Naive thymus-derived CD4-positive, alpha-beta T cell (primary cell): ENCODE measurements at regions not wholly inside any gene's neighbourhood (a gene's known extent, or its start where the extent isn't known, plus 50 kb on each side); places are given as distances from the start of the nearest gene placed in this dataset.

Experiments
- ATAC-seq: fragments of 150-1000 bp; cut with Tn5 transposase; 2 replicates; pipeline ENCODE4 v1.10.0; 2021; ENCODE audit warnings: mild to moderate bottlenecking, moderate library complexity
- CTCF ChIA-PET: fragments of 350-600 bp; sonication (Branson Sonifier 250); formaldehyde crosslinking; loops from one replicate; lab custom pipeline; 2021; ENCODE audit warnings: antibody characterized with exemption; lab: Charles Lee
- POLR2A ChIA-PET: fragments of 350-600 bp; sonication (Branson Sonifier 250); formaldehyde crosslinking; loops from one replicate; lab custom pipeline; 2021; ENCODE audit warnings: antibody characterized with exemption, inconsistent platforms; lab: Charles Lee
- DNase-seq, 9 donors: peaks; one replicate each; pipeline versions ENCODE4 v3.0.0 to v3.0.0-alpha.2; 2020 to 2022; ENCODE audit warnings: mixed read lengths in 1 of 9
- H3K27ac ChIP-seq: one replicate; pipeline ENCODE4 v1.7.0; 2013; ENCODE audit warnings: mild to moderate bottlenecking, low read depth, low read length, moderate library complexity
- H3K27me3 ChIP-seq, 2 donors: one replicate each; pipeline ENCODE4 v1.7.0; 2013; ENCODE audit warnings: low read length in 2 of 2, mild to moderate bottlenecking in 2 of 2, moderate library complexity in 2 of 2; ENCODE audit not compliant: control insufficient read depth in 2 of 2, insufficient read depth in 2 of 2
- H3K36me3 ChIP-seq, 3 experiments: 1 replicate in 2 of 3; 2 replicates in 1 of 3; pipeline ENCODE4 v1.7.0; 2013; ENCODE audit warnings: low read length in 3 of 3, mild to moderate bottlenecking in 3 of 3, moderate library complexity in 1 of 3; ENCODE audit not compliant: insufficient read depth in 3 of 3, control insufficient read depth in 2 of 3
- H3K4me1 ChIP-seq, 2 donors: one replicate each; pipeline ENCODE4 v1.7.0; 2013; ENCODE audit warnings: low read length in 2 of 2, mild to moderate bottlenecking in 2 of 2, moderate library complexity in 1 of 2; ENCODE audit not compliant: control insufficient read depth in 2 of 2, insufficient read depth in 2 of 2
- H3K4me3 ChIP-seq: 2 replicates; pipeline ENCODE4 v1.7.0; 2013; ENCODE audit warnings: mild to moderate bottlenecking, low read length
- H3K9me3 ChIP-seq, 3 experiments: 1 replicate in 2 of 3; 2 replicates in 1 of 3; pipeline ENCODE4 v1.7.0; 2013; ENCODE audit warnings: low read length in 3 of 3; ENCODE audit not compliant: control insufficient read depth in 2 of 3
- H3K27ac Mint-ChIP-seq, 9 donors: one replicate each; pipeline ENCODE4 v1.8.0; 2020 to 2022; ENCODE audit warnings: mixed read lengths in 9 of 9, mild to moderate bottlenecking in 8 of 9, moderate library complexity in 5 of 9, inconsistent platforms in 2 of 9
- H3K27me3 Mint-ChIP-seq, 5 donors: one replicate each; pipeline ENCODE4 v1.8.0; 2021 to 2022; ENCODE audit warnings: mixed read lengths in 5 of 5, mild to moderate bottlenecking in 1 of 5
- H3K36me3 Mint-ChIP-seq, 5 donors: one replicate each; pipeline ENCODE4 v1.8.0; 2020 to 2022; ENCODE audit warnings: mixed read lengths in 5 of 5, mild to moderate bottlenecking in 3 of 5, inconsistent platforms in 1 of 5
- H3K4me1 Mint-ChIP-seq, 7 donors: one replicate each; pipeline ENCODE4 v1.8.0; 2020 to 2022; ENCODE audit warnings: mixed read lengths in 7 of 7, mild to moderate bottlenecking in 3 of 7, inconsistent platforms in 1 of 7
- H3K4me3 Mint-ChIP-seq, 10 donors: one replicate each; pipeline ENCODE4 v1.8.0; 2020 to 2022; ENCODE audit warnings: mild to moderate bottlenecking in 10 of 10, mixed read lengths in 10 of 10, moderate library complexity in 6 of 10, inconsistent platforms in 2 of 10
- H3K9me3 Mint-ChIP-seq, 11 donors: one replicate each; pipeline ENCODE4 v1.8.0; 2020 to 2022; ENCODE audit warnings: mixed read lengths in 11 of 11, mild to moderate bottlenecking in 4 of 11, inconsistent platforms in 1 of 11, moderate library complexity in 1 of 11
- intact Hi-C, 2 donors: fragments of 100-400 bp; cut with micrococcal nuclease; formaldehyde crosslinking; loops; one replicate each; pipeline ENCODE4 v1.15.1; 2023

GRCh38 chr4:62398318-62398717 lies 1198.2 kb downstream of the ADGRL3 start:
- Mint-ChIP-seq H3K4me3 (no peak overlapping the region), H3K36me3 (no peaks in the 10 kb centered on the region), H3K27me3 (no peaks in the 10 kb centered on the region), H3K9me3 (peaks cover 3 to 22% (median 7%) of the 10 kb centered on the region in 11 donors), H3K27ac (no peak overlapping the region), H3K4me1 (peaks cover 0 to 1% (median 0%) of the 10 kb centered on the region in 7 donors)
- Histone ChIP-seq H3K4me1 (no peaks in the 10 kb centered on the region), H3K27me3 (no peaks in the 10 kb centered on the region), H3K4me3 (no peak overlapping the region), H3K27ac (no peak overlapping the region), H3K36me3 (no peaks in the 10 kb centered on the region), H3K9me3 (no peaks in the 10 kb centered on the region)
- ATAC-seq (no peak), DNase-seq (no peak)
- ChIA-PET CTCF (no interaction called here), POLR2A (no interaction called here)
- intact Hi-C loops: no loop called here

GRCh38 chr4:62394766-62395165 lies 1194.6 kb downstream of the ADGRL3 start:
- Mint-ChIP-seq H3K4me1 (peaks cover 0 to 1% (median 0%) of the 10 kb centered on the region in 7 donors), H3K27me3 (no peaks in the 10 kb centered on the region), H3K36me3 (no peaks in the 10 kb centered on the region), H3K27ac (no peak overlapping the region), H3K4me3 (no peak overlapping the region), H3K9me3 (peaks cover 4 to 22% (median 7%) of the 10 kb centered on the region in 11 donors)
- Histone ChIP-seq H3K4me1 (no peaks in the 10 kb centered on the region), H3K9me3 (no peaks in the 10 kb centered on the region), H3K36me3 (no peaks in the 10 kb centered on the region), H3K27ac (no peak overlapping the region), H3K4me3 (no peak overlapping the region), H3K27me3 (no peaks in the 10 kb centered on the region)
- DNase-seq (no peak), ATAC-seq (no peak)
- intact Hi-C loops: no loop called here
- CTCF ChIA-PET: no interaction called here
- POLR2A ChIA-PET: no interaction called here

- ATAC-seq: no peak
- POLR2A ChIA-PET: no interaction called here
These were observed 1187.7 kb downstream of the ADGRL3 start for GRCh38 chr4:62387808-62388207.

GRCh38 chr4:62377700-62378099 lies 1177.6 kb downstream of the ADGRL3 start:
- no peak for DNase-seq
- POLR2A ChIA-PET: no interaction called here
- no peaks in the 10 kb centered on the region for H3K4me1 Mint-ChIP-seq

More at GRCh38 chr4:62387808-62388207, 1187.7 kb downstream of the ADGRL3 start:
- no peak overlapping the region for H3K4me3 ChIP-seq
- Mint-ChIP-seq H3K9me3 (peaks cover 0 to 27% (median 6%) of the 10 kb centered on the region in 11 donors), H3K36me3 (no peaks in the 10 kb centered on the region), H3K4me3 (no peak overlapping the region), H3K27me3 (no peaks in the 10 kb centered on the region), H3K4me1 (no peaks in the 10 kb centered on the region), H3K27ac (no peak overlapping the region)
- no peak overlapping the region for H3K27ac ChIP-seq
- no peaks in the 10 kb centered on the region for H3K9me3 ChIP-seq
- H3K4me1 ChIP-seq: no peaks in the 10 kb centered on the region
- CTCF ChIA-PET: no interaction called here
- H3K36me3 ChIP-seq: no peaks in the 10 kb centered on the region
- intact Hi-C loops: no loop called here
- no peaks in the 10 kb centered on the region for H3K27me3 ChIP-seq
- no peak for DNase-seq

GRCh38 chr4:62377245-62377644 lies 1177.1 kb downstream of the ADGRL3 start:
- Histone ChIP-seq H3K4me1 (no peaks in the 10 kb centered on the region), H3K36me3 (no peaks in the 10 kb centered on the region), H3K9me3 (no peaks in the 10 kb centered on the region), H3K27ac (no peak overlapping the region), H3K27me3 (no peaks in the 10 kb centered on the region), H3K4me3 (no peak overlapping the region)
- H3K9me3 Mint-ChIP-seq: peaks cover 0 to 18% (median 4%) of the 10 kb centered on the region in 11 donors
- POLR2A ChIA-PET: no interaction called here
- H3K4me1 Mint-ChIP-seq: no peaks in the 10 kb centered on the region
- DNase-seq (no peak), ATAC-seq (no peak)
- no peak overlapping the region for H3K27ac Mint-ChIP-seq
- CTCF ChIA-PET: no interaction called here
- intact Hi-C loops: no loop called here
- H3K4me3 Mint-ChIP-seq: no peak overlapping the region
- peaks cover 0 to 3% (median 0%) of the 10 kb centered on the region in 5 donors for H3K36me3 Mint-ChIP-seq
- H3K27me3 Mint-ChIP-seq: no peaks in the 10 kb centered on the region

More at GRCh38 chr4:62377700-62378099, 1177.6 kb downstream of the ADGRL3 start:
- H3K9me3 ChIP-seq: no peaks in the 10 kb centered on the region
- no peaks in the 10 kb centered on the region for H3K36me3 ChIP-seq
- H3K27ac ChIP-seq: no peak overlapping the region
- intact Hi-C loops: no loop called here
- Mint-ChIP-seq H3K4me3 (no peak overlapping the region), H3K27ac (no peak overlapping the region), H3K36me3 (peaks cover 0 to 3% (median 0%) of the 10 kb centered on the region in 5 donors), H3K9me3 (peaks cover 0 to 19% (median 4%) of the 10 kb centered on the region in 11 donors), H3K27me3 (no peaks in the 10 kb centered on the region)
- no peak for ATAC-seq
- CTCF ChIA-PET: no interaction called here
- H3K4me1 ChIP-seq: no peaks in the 10 kb centered on the region
- H3K4me3 ChIP-seq: no peak overlapping the region
- H3K27me3 ChIP-seq: no peaks in the 10 kb centered on the region

- Mint-ChIP-seq H3K4me3 (no peak overlapping the region), H3K27ac (no peak overlapping the region), H3K9me3 (peaks cover 5 to 41% (median 11%) of the 10 kb centered on the region in 11 donors), H3K4me1 (no peaks in the 10 kb centered on the region), H3K27me3 (no peaks in the 10 kb centered on the region), H3K36me3 (no peaks in the 10 kb centered on the region)
- CTCF ChIA-PET: no interaction called here
- no peaks in the 10 kb centered on the region for H3K27me3 ChIP-seq
- no peak overlapping the region for H3K27ac ChIP-seq
- ATAC-seq (no peak), DNase-seq (no peak)
- H3K4me3 ChIP-seq: no peak overlapping the region
- no peaks in the 10 kb centered on the region for H3K9me3 ChIP-seq
- H3K4me1 ChIP-seq: no peaks in the 10 kb centered on the region
- intact Hi-C loops: no loop called here
- H3K36me3 ChIP-seq: no peaks in the 10 kb centered on the region
- POLR2A ChIA-PET: no interaction called here
These were observed 1166.8 kb downstream of the ADGRL3 start for GRCh38 chr4:62366939-62367338.

- Mint-ChIP-seq H3K27me3 (no peaks in the 10 kb centered on the region), H3K27ac (no peak overlapping the region), H3K4me3 (no peak overlapping the region), H3K9me3 (peaks cover 0 to 22% (median 4%) of the 10 kb centered on the region in 11 donors), H3K36me3 (no peaks in the 10 kb centered on the region), H3K4me1 (no peaks in the 10 kb centered on the region)
- no peaks in the 10 kb centered on the region for H3K4me1 ChIP-seq
- POLR2A ChIA-PET: no interaction called here
- no peak for DNase-seq
- CTCF ChIA-PET: no interaction called here
- no peak for ATAC-seq
- intact Hi-C loops: no loop called here
- no peak overlapping the region for H3K27ac ChIP-seq
- H3K27me3 ChIP-seq: no peaks in the 10 kb centered on the region
- H3K4me3 ChIP-seq: no peak overlapping the region
- H3K36me3 ChIP-seq: no peaks in the 10 kb centered on the region
- no peaks in the 10 kb centered on the region for H3K9me3 ChIP-seq
These were observed 1160.0 kb downstream of the ADGRL3 start for GRCh38 chr4:62360156-62360545.
